HepG2 (cell line): ENCODE measurements at regions not wholly inside any gene's neighbourhood (a gene's known extent, or its start where the extent isn't known, plus 50 kb on each side); places are given as distances from the start of the nearest gene placed in this dataset.

Experiments
- ATAC-seq: fragments of 200-7000 bp; cut with Tn5 transposase; 3 replicates; pipeline ENCODE4 v1.9.1; 2020; ENCODE audit warnings: mild to moderate bottlenecking, moderate library complexity
- BruUV-seq: library from RNA; stranded (reverse); fragments of 400-500 nt; replicated peaks from 2 replicates; lab custom pipeline; 2021; lab: Mats Ljungman, UMichigan
- CTCF ChIA-PET: fragments of 300-600 bp; formaldehyde crosslinking; extraction: SDS; loops from one replicate; lab custom pipeline; 2021; ENCODE audit warnings: low total read pairs, inconsistent platforms, low intra/inter-chr PET ratio; lab: Yijun Ruan, JAX
- POLR2A ChIA-PET: fragments of 350-600 bp; sonication (Branson Sonifier 250); formaldehyde crosslinking; loops from one replicate; lab custom pipeline; 2020; ENCODE audit warnings: antibody characterized with exemption, inconsistent platforms; lab: Yijun Ruan, JAX
- DNase-seq: peaks from one replicate; pipeline ENCODE4 v3.0.0-alpha.2; 2015; ENCODE audit warnings: low spot score
- FAIRE-seq: peaks from 3 replicates; lab custom pipeline; 2011; peaks lifted over from hg19 to GRCh38; lab: Jason Lieb, UNC
- H2AFZ ChIP-seq: one replicate; pipeline ENCODE4 v1.6.1; 2011; ENCODE audit warnings: low read length, inconsistent platforms
- H3K27ac ChIP-seq: fragments of 300-600 bp; 3 replicates; pipeline ENCODE4 v1.8.0; 2011; ENCODE audit warnings: mixed run types, mild to moderate bottlenecking, mixed read lengths, low read length, inconsistent platforms; ENCODE audit not compliant: insufficient read depth; ENCODE audit errors: extremely low read length
- H3K27me3 ChIP-seq, 2 experiments: fragments of 200-600 bp in 1 of 2; 2 replicates in 1 of 2; 3 replicates in 1 of 2; pipeline versions ENCODE4 v1.6.0 to v1.8.0; 2011; ENCODE audit warnings: low read length in 2 of 2, mild to moderate bottlenecking in 2 of 2, moderate library complexity in 2 of 2, inconsistent platforms in 1 of 2; ENCODE audit not compliant: insufficient read depth in 2 of 2, control insufficient read depth in 1 of 2
- H3K36me3 ChIP-seq, 2 experiments: fragments of 200-600 bp in 1 of 2; replicated peaks in 1 of 2; 2 replicates in 1 of 2; 3 replicates in 1 of 2; pipeline versions ENCODE4 v1.5.1 to v1.8.0; 2011; ENCODE audit warnings: low read length in 2 of 2, inconsistent platforms in 1 of 2; ENCODE audit not compliant: insufficient read depth in 2 of 2, control insufficient read depth in 1 of 2
- H3K4me1 ChIP-seq: 2 replicates; pipeline ENCODE4 v1.5.1; 2012; ENCODE audit warnings: low read length, inconsistent platforms; ENCODE audit not compliant: insufficient read depth
- H3K4me2 ChIP-seq: 2 replicates; pipeline ENCODE4 v1.6.0; 2011; ENCODE audit warnings: low read depth, low read length, inconsistent platforms
- H3K4me3 ChIP-seq, 3 experiments: fragments of 200-600 bp in 1 of 3; sonication (generic), shearing (Covaris generic) in 1 of 3; replicated peaks in 1 of 3; 2 replicates each; pipeline ENCODE4 v1.5.1; 2011 to 2016; ENCODE audit warnings: low read length in 3 of 3, inconsistent platforms in 2 of 3, low read depth in 2 of 3, mild to moderate bottlenecking in 2 of 3, control low read depth in 1 of 3, mixed read lengths in 1 of 3; ENCODE audit not compliant: insufficient read depth in 1 of 3
- H3K79me2 ChIP-seq: one replicate; pipeline ENCODE4 v1.6.1; 2011; ENCODE audit warnings: low read length, inconsistent platforms; ENCODE audit not compliant: insufficient read depth
- H3K9ac ChIP-seq: 2 replicates; pipeline ENCODE4 v1.6.0; 2011; ENCODE audit warnings: mild to moderate bottlenecking, low read depth, low read length, inconsistent platforms; ENCODE audit not compliant: insufficient read depth
- H3K9me3 ChIP-seq: 2 replicates; pipeline ENCODE4 v1.5.1; 2012; ENCODE audit warnings: mild to moderate bottlenecking, low read length
- H4K20me1 ChIP-seq: 2 replicates; pipeline ENCODE4 v1.6.0; 2011; ENCODE audit warnings: inconsistent platforms, mild to moderate bottlenecking, low read length, moderate library complexity; ENCODE audit not compliant: insufficient read depth
- ATF6 ChIP-seq: sonication (generic); formaldehyde crosslinking; conservative IDR thresholded peaks from 2 replicates; pipeline ENCODE4 v1.4.0; 2020; ENCODE audit warnings: missing genetic modification reagents
- EP300 ChIP-seq, 3 experiments: sonication (generic) in 1 of 3; formaldehyde crosslinking in 1 of 3; IDR thresholded peaks; 2 replicates each; pipeline versions ENCODE4 v1.5.1 to v1.6.1; 2011 to 2020; ENCODE audit warnings: low read depth in 2 of 3, low read length in 2 of 3, borderline replicate concordance in 1 of 3, improper control_type of control experiment in 1 of 3, mild to moderate bottlenecking in 1 of 3, missing genetic modification reagents in 1 of 3, moderate library complexity in 1 of 3
- HNRNPUL1 ChIP-seq: fragments of 200-400 bp; formaldehyde crosslinking; IDR thresholded peaks from 2 replicates; pipeline ENCODE4 v1.6.1; 2017; ENCODE audit warnings: low read depth, mild to moderate bottlenecking, low read length, moderate library complexity
- ISX ChIP-seq: sonication (generic); formaldehyde crosslinking; conservative IDR thresholded peaks from 2 replicates; pipeline ENCODE4 v1.5.0; 2020; ENCODE audit warnings: missing genetic modification reagents
- SMAD9 ChIP-seq: sonication (generic); formaldehyde crosslinking; IDR thresholded peaks from 2 replicates; pipeline ENCODE4 v1.5.1; 2020; ENCODE audit warnings: mild to moderate bottlenecking, missing genetic modification reagents
- UBTF ChIP-seq: sonication (generic); formaldehyde crosslinking; IDR thresholded peaks from 2 replicates; pipeline ENCODE4 v1.4.0; 2020; ENCODE audit warnings: mild to moderate bottlenecking, missing genetic modification reagents
- ZNF615 ChIP-seq: sonication (generic); formaldehyde crosslinking; IDR thresholded peaks from 2 replicates; pipeline ENCODE4 v1.5.0; 2020; ENCODE audit warnings: mild to moderate bottlenecking, missing genetic modification reagents, borderline replicate concordance
- ZNF746 ChIP-seq: sonication (generic); formaldehyde crosslinking; IDR thresholded peaks from 2 replicates; pipeline ENCODE4 v1.8.0; 2022; ENCODE audit warnings: mild to moderate bottlenecking, missing genetic modification reagents
- ZSCAN22 ChIP-seq: sonication (generic); formaldehyde crosslinking; IDR thresholded peaks from 2 replicates; pipeline ENCODE4 v1.4.0; 2020; ENCODE audit warnings: mild to moderate bottlenecking, missing genetic modification reagents
- in situ Hi-C: cut with HindIII; loops from 2 replicates; pipeline ENCODE4 v1.10.0; 2017; ENCODE audit warnings: low pct_unique_long_range_greater_than_20kb; ENCODE audit not compliant: extremely low pct_ligation_motif_present
- intact Hi-C: fragments of 100-400 bp; cut with micrococcal nuclease; formaldehyde crosslinking; loops from one replicate; pipeline ENCODE4 v1.10.0; 2022; ENCODE audit not compliant: unreplicated experiment
- TF ChIP-seq, protein P1 (sequence below): sonication (generic); formaldehyde crosslinking; IDR thresholded peaks from 2 replicates; pipeline ENCODE4 v1.9.0; 2021; ENCODE audit warnings: missing genetic modification reagents, borderline replicate concordance
- TF ChIP-seq, protein P2 (sequence below): sonication (generic); formaldehyde crosslinking; IDR thresholded peaks from 2 replicates; pipeline ENCODE4 v1.4.0; 2020; ENCODE audit warnings: missing genetic modification reagents

GRCh38 chr5:29208024-29208423 is 1985.5 kb upstream of the CDH6 start:
- H3K4me3 ChIP-seq, result no peak overlapping the region
- no peak overlapping the region for H3K9ac ChIP-seq
- in situ Hi-C loops (no loop called here), intact Hi-C loops (no loop called here)
- H3K27ac ChIP-seq, result no peak overlapping the region
- ChIA-PET CTCF (no interaction called here), POLR2A (no interaction called here)
- H3K4me1 ChIP-seq, result no peaks in the 10 kb centered on the region
- no peaks in the 10 kb centered on the region for H4K20me1 ChIP-seq
- FAIRE-seq (no peak), DNase-seq (no peak), ATAC-seq (no peak)
- TF ChIP-seq ZNF746 (CRISPR knock-in tag) (no peak), ATF6 (CRISPR knock-in tag) (no peak), ZSCAN22 (no peak), ZNF615 (CRISPR knock-in tag) (no peak), UBTF (CRISPR knock-in tag) (no peak), HNRNPUL1 (no peak), SMAD9 (CRISPR knock-in tag) (no peak), EP300 (IDR thresholded peaks at IDR 0.05; ENCODE audit: low read depth in 2 of 2, low read length in 2 of 2) (no peak), EP300 (CRISPR knock-in tag; IDR thresholded peaks at IDR 0.05; ENCODE audit: borderline replicate concordance) (no peak), ISX (CRISPR knock-in tag) (no peak)
- TF ChIP-seq, protein P1, sequence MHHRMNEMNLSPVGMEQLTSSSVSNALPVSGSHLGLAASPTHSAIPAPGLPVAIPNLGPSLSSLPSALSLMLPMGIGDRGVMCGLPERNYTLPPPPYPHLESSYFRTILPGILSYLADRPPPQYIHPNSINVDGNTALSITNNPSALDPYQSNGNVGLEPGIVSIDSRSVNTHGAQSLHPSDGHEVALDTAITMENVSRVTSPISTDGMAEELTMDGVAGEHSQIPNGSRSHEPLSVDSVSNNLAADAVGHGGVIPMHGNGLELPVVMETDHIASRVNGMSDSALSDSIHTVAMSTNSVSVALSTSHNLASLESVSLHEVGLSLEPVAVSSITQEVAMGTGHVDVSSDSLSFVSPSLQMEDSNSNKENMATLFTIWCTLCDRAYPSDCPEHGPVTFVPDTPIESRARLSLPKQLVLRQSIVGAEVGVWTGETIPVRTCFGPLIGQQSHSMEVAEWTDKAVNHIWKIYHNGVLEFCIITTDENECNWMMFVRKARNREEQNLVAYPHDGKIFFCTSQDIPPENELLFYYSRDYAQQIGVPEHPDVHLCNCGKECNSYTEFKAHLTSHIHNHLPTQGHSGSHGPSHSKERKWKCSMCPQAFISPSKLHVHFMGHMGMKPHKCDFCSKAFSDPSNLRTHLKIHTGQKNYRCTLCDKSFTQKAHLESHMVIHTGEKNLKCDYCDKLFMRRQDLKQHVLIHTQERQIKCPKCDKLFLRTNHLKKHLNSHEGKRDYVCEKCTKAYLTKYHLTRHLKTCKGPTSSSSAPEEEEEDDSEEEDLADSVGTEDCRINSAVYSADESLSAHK, result no peak
- TF ChIP-seq, protein P2, sequence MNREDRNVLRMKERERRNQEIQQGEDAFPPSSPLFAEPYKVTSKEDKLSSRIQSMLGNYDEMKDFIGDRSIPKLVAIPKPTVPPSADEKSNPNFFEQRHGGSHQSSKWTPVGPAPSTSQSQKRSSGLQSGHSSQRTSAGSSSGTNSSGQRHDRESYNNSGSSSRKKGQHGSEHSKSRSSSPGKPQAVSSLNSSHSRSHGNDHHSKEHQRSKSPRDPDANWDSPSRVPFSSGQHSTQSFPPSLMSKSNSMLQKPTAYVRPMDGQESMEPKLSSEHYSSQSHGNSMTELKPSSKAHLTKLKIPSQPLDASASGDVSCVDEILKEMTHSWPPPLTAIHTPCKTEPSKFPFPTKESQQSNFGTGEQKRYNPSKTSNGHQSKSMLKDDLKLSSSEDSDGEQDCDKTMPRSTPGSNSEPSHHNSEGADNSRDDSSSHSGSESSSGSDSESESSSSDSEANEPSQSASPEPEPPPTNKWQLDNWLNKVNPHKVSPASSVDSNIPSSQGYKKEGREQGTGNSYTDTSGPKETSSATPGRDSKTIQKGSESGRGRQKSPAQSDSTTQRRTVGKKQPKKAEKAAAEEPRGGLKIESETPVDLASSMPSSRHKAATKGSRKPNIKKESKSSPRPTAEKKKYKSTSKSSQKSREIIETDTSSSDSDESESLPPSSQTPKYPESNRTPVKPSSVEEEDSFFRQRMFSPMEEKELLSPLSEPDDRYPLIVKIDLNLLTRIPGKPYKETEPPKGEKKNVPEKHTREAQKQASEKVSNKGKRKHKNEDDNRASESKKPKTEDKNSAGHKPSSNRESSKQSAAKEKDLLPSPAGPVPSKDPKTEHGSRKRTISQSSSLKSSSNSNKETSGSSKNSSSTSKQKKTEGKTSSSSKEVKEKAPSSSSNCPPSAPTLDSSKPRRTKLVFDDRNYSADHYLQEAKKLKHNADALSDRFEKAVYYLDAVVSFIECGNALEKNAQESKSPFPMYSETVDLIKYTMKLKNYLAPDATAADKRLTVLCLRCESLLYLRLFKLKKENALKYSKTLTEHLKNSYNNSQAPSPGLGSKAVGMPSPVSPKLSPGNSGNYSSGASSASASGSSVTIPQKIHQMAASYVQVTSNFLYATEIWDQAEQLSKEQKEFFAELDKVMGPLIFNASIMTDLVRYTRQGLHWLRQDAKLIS (CRISPR knock-in tag), result no peak
- H3K27me3 ChIP-seq, result no peaks in the 10 kb centered on the region
- H2AFZ ChIP-seq, result no peak overlapping the region
- H3K9me3 ChIP-seq, result no peaks in the 10 kb centered on the region
- no peaks in the 10 kb centered on the region for H3K36me3 ChIP-seq
- H3K4me2 ChIP-seq, result no peak overlapping the region
- H3K79me2 ChIP-seq, result no peaks in the 10 kb centered on the region
- BruUV-seq, result no TSS peak
